ENCODE measurements at regions not wholly inside any gene's neighbourhood (a gene's known extent, or its start where the extent isn't known, plus 50 kb on each side); places are given as distances from the start of the nearest gene placed in this dataset.

DNA sequence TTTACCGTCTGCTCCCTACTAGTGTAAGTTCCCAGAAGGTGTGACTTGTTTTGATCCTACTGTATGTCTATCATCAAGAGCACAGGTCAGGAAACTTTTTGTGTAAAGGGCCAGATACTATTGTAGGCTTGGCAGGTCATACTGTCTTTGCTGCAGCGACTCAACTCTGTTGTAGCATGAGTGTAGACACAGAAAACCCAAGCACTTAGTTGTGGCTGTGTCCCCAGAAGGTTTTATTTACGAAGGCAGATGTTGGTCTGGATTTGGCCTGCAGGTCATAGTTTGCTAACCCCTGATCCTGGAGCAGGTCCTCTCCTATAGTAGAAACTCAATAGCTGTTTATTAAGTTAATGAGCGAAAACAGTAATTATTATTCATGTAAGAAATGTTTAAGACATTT is 365.9 kb upstream of the B3GALT2 start:
- no peak for TF ChIP-seq EZH2 (IDR thresholded peaks at IDR 0.05; ENCODE audit: borderline replicate concordance)
- TF ChIP-seq, protein P1, sequence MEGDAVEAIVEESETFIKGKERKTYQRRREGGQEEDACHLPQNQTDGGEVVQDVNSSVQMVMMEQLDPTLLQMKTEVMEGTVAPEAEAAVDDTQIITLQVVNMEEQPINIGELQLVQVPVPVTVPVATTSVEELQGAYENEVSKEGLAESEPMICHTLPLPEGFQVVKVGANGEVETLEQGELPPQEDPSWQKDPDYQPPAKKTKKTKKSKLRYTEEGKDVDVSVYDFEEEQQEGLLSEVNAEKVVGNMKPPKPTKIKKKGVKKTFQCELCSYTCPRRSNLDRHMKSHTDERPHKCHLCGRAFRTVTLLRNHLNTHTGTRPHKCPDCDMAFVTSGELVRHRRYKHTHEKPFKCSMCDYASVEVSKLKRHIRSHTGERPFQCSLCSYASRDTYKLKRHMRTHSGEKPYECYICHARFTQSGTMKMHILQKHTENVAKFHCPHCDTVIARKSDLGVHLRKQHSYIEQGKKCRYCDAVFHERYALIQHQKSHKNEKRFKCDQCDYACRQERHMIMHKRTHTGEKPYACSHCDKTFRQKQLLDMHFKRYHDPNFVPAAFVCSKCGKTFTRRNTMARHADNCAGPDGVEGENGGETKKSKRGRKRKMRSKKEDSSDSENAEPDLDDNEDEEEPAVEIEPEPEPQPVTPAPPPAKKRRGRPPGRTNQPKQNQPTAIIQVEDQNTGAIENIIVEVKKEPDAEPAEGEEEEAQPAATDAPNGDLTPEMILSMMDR (IDR thresholded peaks at IDR 0.05; ENCODE audit: poor library complexity) = no peak
